HepG2 (cell line): ENCODE measurements at regions not wholly inside any gene's neighbourhood (a gene's known extent, or its start where the extent isn't known, plus 50 kb on each side); places are given as distances from the start of the nearest gene placed in this dataset.

Experiments used
- ATAC-seq: fragments of 200-7000 bp; cut with Tn5 transposase; 3 replicates; pipeline ENCODE4 v1.9.1; 2020; ENCODE audit warnings: mild to moderate bottlenecking, moderate library complexity
- BruUV-seq: library from RNA; stranded (reverse); fragments of 400-500 nt; replicated peaks from 2 replicates; lab custom pipeline; 2021; lab: Mats Ljungman, UMichigan
- CTCF ChIA-PET: fragments of 300-600 bp; formaldehyde crosslinking; extraction: SDS; loops from one replicate; lab custom pipeline; 2021; ENCODE audit warnings: low total read pairs, inconsistent platforms, low intra/inter-chr PET ratio; lab: Yijun Ruan, JAX
- POLR2A ChIA-PET: fragments of 350-600 bp; sonication (Branson Sonifier 250); formaldehyde crosslinking; loops from one replicate; lab custom pipeline; 2020; ENCODE audit warnings: antibody characterized with exemption, inconsistent platforms; lab: Yijun Ruan, JAX
- DNase-seq: peaks from one replicate; pipeline ENCODE4 v3.0.0-alpha.2; 2015; ENCODE audit warnings: low spot score
- FAIRE-seq: peaks from 3 replicates; lab custom pipeline; 2011; peaks lifted over from hg19 to GRCh38; lab: Jason Lieb, UNC
- H2AFZ ChIP-seq: one replicate; pipeline ENCODE4 v1.6.1; 2011; ENCODE audit warnings: low read length, inconsistent platforms
- H3K27ac ChIP-seq: fragments of 300-600 bp; 3 replicates; pipeline ENCODE4 v1.8.0; 2011; ENCODE audit warnings: mixed run types, mild to moderate bottlenecking, mixed read lengths, low read length, inconsistent platforms; ENCODE audit not compliant: insufficient read depth; ENCODE audit errors: extremely low read length
- H3K27me3 ChIP-seq, 2 experiments: fragments of 200-600 bp in 1 of 2; 2 replicates in 1 of 2; 3 replicates in 1 of 2; pipeline versions ENCODE4 v1.6.0 to v1.8.0; 2011; ENCODE audit warnings: low read length in 2 of 2, mild to moderate bottlenecking in 2 of 2, moderate library complexity in 2 of 2, inconsistent platforms in 1 of 2; ENCODE audit not compliant: insufficient read depth in 2 of 2, control insufficient read depth in 1 of 2
- H3K36me3 ChIP-seq, 2 experiments: fragments of 200-600 bp in 1 of 2; replicated peaks in 1 of 2; 2 replicates in 1 of 2; 3 replicates in 1 of 2; pipeline versions ENCODE4 v1.5.1 to v1.8.0; 2011; ENCODE audit warnings: low read length in 2 of 2, inconsistent platforms in 1 of 2; ENCODE audit not compliant: insufficient read depth in 2 of 2, control insufficient read depth in 1 of 2
- H3K4me1 ChIP-seq: 2 replicates; pipeline ENCODE4 v1.5.1; 2012; ENCODE audit warnings: low read length, inconsistent platforms; ENCODE audit not compliant: insufficient read depth
- H3K4me2 ChIP-seq: 2 replicates; pipeline ENCODE4 v1.6.0; 2011; ENCODE audit warnings: low read depth, low read length, inconsistent platforms
- H3K4me3 ChIP-seq, 3 experiments: fragments of 200-600 bp in 1 of 3; sonication (generic), shearing (Covaris generic) in 1 of 3; replicated peaks in 1 of 3; 2 replicates each; pipeline ENCODE4 v1.5.1; 2011 to 2016; ENCODE audit warnings: low read length in 3 of 3, inconsistent platforms in 2 of 3, low read depth in 2 of 3, mild to moderate bottlenecking in 2 of 3, control low read depth in 1 of 3, mixed read lengths in 1 of 3; ENCODE audit not compliant: insufficient read depth in 1 of 3
- H3K79me2 ChIP-seq: one replicate; pipeline ENCODE4 v1.6.1; 2011; ENCODE audit warnings: low read length, inconsistent platforms; ENCODE audit not compliant: insufficient read depth
- H3K9ac ChIP-seq: 2 replicates; pipeline ENCODE4 v1.6.0; 2011; ENCODE audit warnings: mild to moderate bottlenecking, low read depth, low read length, inconsistent platforms; ENCODE audit not compliant: insufficient read depth
- H3K9me3 ChIP-seq: 2 replicates; pipeline ENCODE4 v1.5.1; 2012; ENCODE audit warnings: mild to moderate bottlenecking, low read length
- H4K20me1 ChIP-seq: 2 replicates; pipeline ENCODE4 v1.6.0; 2011; ENCODE audit warnings: inconsistent platforms, mild to moderate bottlenecking, low read length, moderate library complexity; ENCODE audit not compliant: insufficient read depth
- DR1 ChIP-seq: sonication (generic); formaldehyde crosslinking; IDR thresholded peaks from 2 replicates; pipeline ENCODE4 v1.8.0; 2021; ENCODE audit warnings: mild to moderate bottlenecking, missing genetic modification reagents, inconsistent platforms
- EED ChIP-seq: sonication (generic); formaldehyde crosslinking; IDR thresholded peaks from 2 replicates; pipeline ENCODE4 v1.5.0; 2020; ENCODE audit warnings: mild to moderate bottlenecking, missing genetic modification reagents
- FOXO1 ChIP-seq: sonication (generic); formaldehyde crosslinking; IDR thresholded peaks from 2 replicates; pipeline ENCODE4 v1.4.0; 2020; ENCODE audit warnings: missing genetic modification reagents
- GTF3A ChIP-seq: sonication (generic); formaldehyde crosslinking; conservative IDR thresholded peaks from 2 replicates; pipeline ENCODE4 v1.4.0; 2020; ENCODE audit warnings: mild to moderate bottlenecking, missing genetic modification reagents
- MED8 ChIP-seq: sonication (generic); formaldehyde crosslinking; IDR thresholded peaks from 2 replicates; pipeline ENCODE4 v1.8.1; 2023; ENCODE audit warnings: mild to moderate bottlenecking, missing genetic modification reagents; ENCODE audit not compliant: insufficient replicate concordance
- NFYC ChIP-seq: IDR thresholded peaks from 2 replicates; pipeline ENCODE4 v1.6.1; 2016; ENCODE audit warnings: missing genetic modification reagents, missing compliant biosample characterization
- ONECUT2 ChIP-seq: sonication (generic); formaldehyde crosslinking; IDR thresholded peaks from 2 replicates; pipeline ENCODE4 v1.4.0; 2020; ENCODE audit warnings: missing genetic modification reagents
- ZMYM4 ChIP-seq: sonication (generic); formaldehyde crosslinking; IDR thresholded peaks from 2 replicates; pipeline ENCODE4 v1.8.1; 2023; ENCODE audit warnings: mild to moderate bottlenecking, missing genetic modification reagents
- ZNF205 ChIP-seq: IDR thresholded peaks from 2 replicates; pipeline ENCODE4 v1.6.1; 2018; ENCODE audit warnings: missing biosample characterization, missing genetic modification reagents
- ZNF891 ChIP-seq: sonication (generic); formaldehyde crosslinking; IDR thresholded peaks from 2 replicates; pipeline ENCODE4 v1.5.0; 2020; ENCODE audit warnings: mild to moderate bottlenecking, missing genetic modification reagents
- WGBS: methylation state at CpG from one replicate; pipeline ENCODE4 v1.1.6; 2017; ENCODE audit warnings: low lambda C conversion rate; 5-methylcytosine and 5-hydroxymethylcytosine counted together
- in situ Hi-C: cut with HindIII; loops from 2 replicates; pipeline ENCODE4 v1.10.0; 2017; ENCODE audit warnings: low pct_unique_long_range_greater_than_20kb; ENCODE audit not compliant: extremely low pct_ligation_motif_present
- intact Hi-C: fragments of 100-400 bp; cut with micrococcal nuclease; formaldehyde crosslinking; loops from one replicate; pipeline ENCODE4 v1.10.0; 2022; ENCODE audit not compliant: unreplicated experiment
- TF ChIP-seq, protein P1 (sequence below): sonication (generic); formaldehyde crosslinking; IDR thresholded peaks from 2 replicates; pipeline ENCODE4 v1.9.0; 2021; ENCODE audit warnings: missing genetic modification reagents, mild to moderate bottlenecking, borderline replicate concordance
- TF ChIP-seq, protein P2 (sequence below): sonication (generic); formaldehyde crosslinking; IDR thresholded peaks from 2 replicates; pipeline ENCODE4 v1.9.0; 2021; ENCODE audit warnings: missing genetic modification reagents, borderline replicate concordance
- TF ChIP-seq, protein P3 (sequence below): IDR thresholded peaks from 2 replicates; pipeline ENCODE4 v1.6.1; 2016; ENCODE audit warnings: control low read depth
- TF ChIP-seq, protein P4 (sequence below): sonication (generic); formaldehyde crosslinking; IDR thresholded peaks from 2 replicates; pipeline ENCODE4 v1.8.0; 2022; ENCODE audit warnings: mild to moderate bottlenecking, missing genetic modification reagents, moderate library complexity
- TF ChIP-seq, protein P5 (sequence below): sonication (generic); formaldehyde crosslinking; IDR thresholded peaks from 2 replicates; pipeline ENCODE4 v1.5.0; 2020; ENCODE audit warnings: missing genetic modification reagents, mild to moderate bottlenecking, borderline replicate concordance
- TF ChIP-seq, protein P6 (sequence below): IDR thresholded peaks from 2 replicates; pipeline ENCODE4 v1.4.0; 2020; ENCODE audit warnings: mild to moderate bottlenecking, missing genetic modification reagents
- TF ChIP-seq, protein P7 (sequence below): IDR thresholded peaks from 2 replicates; pipeline ENCODE4 v1.6.1; 2012; ENCODE audit warnings: inconsistent platforms

DNA sequence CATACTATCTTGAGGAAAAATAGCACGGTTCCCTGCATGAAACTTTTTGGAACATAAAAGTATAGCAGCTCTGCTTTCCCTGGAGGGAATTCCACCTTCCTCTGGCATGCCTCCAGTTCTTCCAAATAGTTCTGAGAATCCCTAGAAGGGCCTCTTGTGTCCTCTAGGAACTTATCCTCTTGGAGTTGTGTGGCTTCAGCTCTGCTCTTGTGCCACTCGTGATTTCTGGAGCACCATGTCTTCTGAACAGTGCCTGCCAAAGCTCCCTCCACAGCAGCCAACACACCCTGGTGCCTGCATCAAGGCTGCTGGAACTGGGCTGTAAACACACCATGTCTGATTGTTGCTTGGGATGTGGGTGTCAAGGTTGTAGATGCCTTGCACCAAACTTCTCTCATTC is 65.7 kb upstream of the FLT1 start:
- ATAC-seq (no peak), FAIRE-seq (no peak), DNase-seq (no peak)
- Histone ChIP-seq H3K36me3 (no peaks in the 10 kb centered on the region), H4K20me1 (no peaks in the 10 kb centered on the region), H3K27ac (no peak overlapping the region), H3K9ac (no peak overlapping the region), H3K4me3 (no peak overlapping the region), H3K9me3 (no peaks in the 10 kb centered on the region), H3K27me3 (peaks cover 0 to 7% of the 10 kb centered on the region in 2 experiments; a peak in 2 of 5 replicates), H3K79me2 (no peaks in the 10 kb centered on the region), H3K4me2 (no peak overlapping the region), H2AFZ (no peak overlapping the region), H3K4me1 (no peaks in the 10 kb centered on the region)
- in situ Hi-C loops (no loop called here), intact Hi-C loops (no loop called here)
- ChIA-PET POLR2A (no interaction called here), CTCF (no interaction called here)
- 0% methylated on average over 2 of the region's 2 CpGs for WGBS
- no TSS peak for BruUV-seq
- TF ChIP-seq, protein P1, sequence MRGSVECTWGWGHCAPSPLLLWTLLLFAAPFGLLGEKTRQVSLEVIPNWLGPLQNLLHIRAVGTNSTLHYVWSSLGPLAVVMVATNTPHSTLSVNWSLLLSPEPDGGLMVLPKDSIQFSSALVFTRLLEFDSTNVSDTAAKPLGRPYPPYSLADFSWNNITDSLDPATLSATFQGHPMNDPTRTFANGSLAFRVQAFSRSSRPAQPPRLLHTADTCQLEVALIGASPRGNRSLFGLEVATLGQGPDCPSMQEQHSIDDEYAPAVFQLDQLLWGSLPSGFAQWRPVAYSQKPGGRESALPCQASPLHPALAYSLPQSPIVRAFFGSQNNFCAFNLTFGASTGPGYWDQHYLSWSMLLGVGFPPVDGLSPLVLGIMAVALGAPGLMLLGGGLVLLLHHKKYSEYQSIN: no peak
- TF ChIP-seq, protein P2, sequence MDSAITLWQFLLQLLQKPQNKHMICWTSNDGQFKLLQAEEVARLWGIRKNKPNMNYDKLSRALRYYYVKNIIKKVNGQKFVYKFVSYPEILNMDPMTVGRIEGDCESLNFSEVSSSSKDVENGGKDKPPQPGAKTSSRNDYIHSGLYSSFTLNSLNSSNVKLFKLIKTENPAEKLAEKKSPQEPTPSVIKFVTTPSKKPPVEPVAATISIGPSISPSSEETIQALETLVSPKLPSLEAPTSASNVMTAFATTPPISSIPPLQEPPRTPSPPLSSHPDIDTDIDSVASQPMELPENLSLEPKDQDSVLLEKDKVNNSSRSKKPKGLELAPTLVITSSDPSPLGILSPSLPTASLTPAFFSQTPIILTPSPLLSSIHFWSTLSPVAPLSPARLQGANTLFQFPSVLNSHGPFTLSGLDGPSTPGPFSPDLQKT: no peak
- no peak for TF ChIP-seq ZMYM4 (CRISPR knock-in tag)
- TF ChIP-seq ONECUT2 (CRISPR knock-in tag): no peak
- TF ChIP-seq, protein P3, sequence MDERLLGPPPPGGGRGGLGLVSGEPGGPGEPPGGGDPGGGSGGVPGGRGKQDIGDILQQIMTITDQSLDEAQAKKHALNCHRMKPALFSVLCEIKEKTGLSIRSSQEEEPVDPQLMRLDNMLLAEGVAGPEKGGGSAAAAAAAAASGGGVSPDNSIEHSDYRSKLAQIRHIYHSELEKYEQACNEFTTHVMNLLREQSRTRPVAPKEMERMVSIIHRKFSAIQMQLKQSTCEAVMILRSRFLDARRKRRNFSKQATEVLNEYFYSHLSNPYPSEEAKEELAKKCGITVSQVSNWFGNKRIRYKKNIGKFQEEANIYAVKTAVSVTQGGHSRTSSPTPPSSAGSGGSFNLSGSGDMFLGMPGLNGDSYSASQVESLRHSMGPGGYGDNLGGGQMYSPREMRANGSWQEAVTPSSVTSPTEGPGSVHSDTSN: no peak
- TF ChIP-seq, protein P4, sequence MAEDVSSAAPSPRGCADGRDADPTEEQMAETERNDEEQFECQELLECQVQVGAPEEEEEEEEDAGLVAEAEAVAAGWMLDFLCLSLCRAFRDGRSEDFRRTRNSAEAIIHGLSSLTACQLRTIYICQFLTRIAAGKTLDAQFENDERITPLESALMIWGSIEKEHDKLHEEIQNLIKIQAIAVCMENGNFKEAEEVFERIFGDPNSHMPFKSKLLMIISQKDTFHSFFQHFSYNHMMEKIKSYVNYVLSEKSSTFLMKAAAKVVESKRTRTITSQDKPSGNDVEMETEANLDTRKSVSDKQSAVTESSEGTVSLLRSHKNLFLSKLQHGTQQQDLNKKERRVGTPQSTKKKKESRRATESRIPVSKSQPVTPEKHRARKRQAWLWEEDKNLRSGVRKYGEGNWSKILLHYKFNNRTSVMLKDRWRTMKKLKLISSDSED (CRISPR knock-in tag): no peak
- TF ChIP-seq, protein P5, sequence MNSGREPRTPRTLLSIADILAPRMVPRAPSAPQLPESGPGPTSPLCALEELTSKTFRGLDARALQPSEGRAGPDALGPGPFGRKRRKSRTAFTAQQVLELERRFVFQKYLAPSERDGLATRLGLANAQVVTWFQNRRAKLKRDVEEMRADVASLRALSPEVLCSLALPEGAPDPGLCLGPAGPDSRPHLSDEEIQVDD: no peak
- TF ChIP-seq FOXO1: no peak
- no peak for TF ChIP-seq NFYC (CRISPR knock-in tag)
- no peak for TF ChIP-seq ZNF891
- TF ChIP-seq GTF3A: no peak
- no peak for TF ChIP-seq DR1
- TF ChIP-seq EED: no peak
- TF ChIP-seq, protein P6, sequence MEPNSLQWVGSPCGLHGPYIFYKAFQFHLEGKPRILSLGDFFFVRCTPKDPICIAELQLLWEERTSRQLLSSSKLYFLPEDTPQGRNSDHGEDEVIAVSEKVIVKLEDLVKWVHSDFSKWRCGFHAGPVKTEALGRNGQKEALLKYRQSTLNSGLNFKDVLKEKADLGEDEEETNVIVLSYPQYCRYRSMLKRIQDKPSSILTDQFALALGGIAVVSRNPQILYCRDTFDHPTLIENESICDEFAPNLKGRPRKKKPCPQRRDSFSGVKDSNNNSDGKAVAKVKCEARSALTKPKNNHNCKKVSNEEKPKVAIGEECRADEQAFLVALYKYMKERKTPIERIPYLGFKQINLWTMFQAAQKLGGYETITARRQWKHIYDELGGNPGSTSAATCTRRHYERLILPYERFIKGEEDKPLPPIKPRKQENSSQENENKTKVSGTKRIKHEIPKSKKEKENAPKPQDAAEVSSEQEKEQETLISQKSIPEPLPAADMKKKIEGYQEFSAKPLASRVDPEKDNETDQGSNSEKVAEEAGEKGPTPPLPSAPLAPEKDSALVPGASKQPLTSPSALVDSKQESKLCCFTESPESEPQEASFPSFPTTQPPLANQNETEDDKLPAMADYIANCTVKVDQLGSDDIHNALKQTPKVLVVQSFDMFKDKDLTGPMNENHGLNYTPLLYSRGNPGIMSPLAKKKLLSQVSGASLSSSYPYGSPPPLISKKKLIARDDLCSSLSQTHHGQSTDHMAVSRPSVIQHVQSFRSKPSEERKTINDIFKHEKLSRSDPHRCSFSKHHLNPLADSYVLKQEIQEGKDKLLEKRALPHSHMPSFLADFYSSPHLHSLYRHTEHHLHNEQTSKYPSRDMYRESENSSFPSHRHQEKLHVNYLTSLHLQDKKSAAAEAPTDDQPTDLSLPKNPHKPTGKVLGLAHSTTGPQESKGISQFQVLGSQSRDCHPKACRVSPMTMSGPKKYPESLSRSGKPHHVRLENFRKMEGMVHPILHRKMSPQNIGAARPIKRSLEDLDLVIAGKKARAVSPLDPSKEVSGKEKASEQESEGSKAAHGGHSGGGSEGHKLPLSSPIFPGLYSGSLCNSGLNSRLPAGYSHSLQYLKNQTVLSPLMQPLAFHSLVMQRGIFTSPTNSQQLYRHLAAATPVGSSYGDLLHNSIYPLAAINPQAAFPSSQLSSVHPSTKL (CRISPR knock-in tag): no peak
- TF ChIP-seq MED8: no peak
- TF ChIP-seq, protein P7, sequence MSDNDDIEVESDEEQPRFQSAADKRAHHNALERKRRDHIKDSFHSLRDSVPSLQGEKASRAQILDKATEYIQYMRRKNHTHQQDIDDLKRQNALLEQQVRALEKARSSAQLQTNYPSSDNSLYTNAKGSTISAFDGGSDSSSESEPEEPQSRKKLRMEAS: no peak
- no peak for TF ChIP-seq ZNF205
